ENCODE measurements at regions not wholly inside any gene's neighbourhood (a gene's known extent, or its start where the extent isn't known, plus 50 kb on each side); places are given as distances from the start of the nearest gene placed in this dataset.

DNA sequence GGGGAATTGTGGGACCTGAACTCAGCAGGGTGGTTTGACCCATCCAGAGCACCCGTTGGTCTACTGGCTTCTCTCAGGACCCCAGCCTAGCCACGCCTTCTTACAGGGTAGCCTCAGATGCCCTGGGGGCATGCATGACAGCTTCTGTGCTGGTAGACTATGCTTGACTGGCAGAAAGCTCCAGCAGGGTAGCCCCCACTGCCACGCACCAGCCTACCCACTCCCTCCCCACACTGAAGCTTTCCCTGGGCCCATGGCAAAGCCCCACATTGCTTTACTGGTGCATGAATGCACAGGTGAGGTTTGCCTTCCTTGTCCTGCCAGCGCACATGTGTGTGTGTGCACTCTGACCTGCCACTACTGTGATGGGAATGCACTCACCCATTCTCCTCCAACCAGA is 772.2 kb downstream of the LRFN5 start:
- TF ChIP-seq, protein P1, sequence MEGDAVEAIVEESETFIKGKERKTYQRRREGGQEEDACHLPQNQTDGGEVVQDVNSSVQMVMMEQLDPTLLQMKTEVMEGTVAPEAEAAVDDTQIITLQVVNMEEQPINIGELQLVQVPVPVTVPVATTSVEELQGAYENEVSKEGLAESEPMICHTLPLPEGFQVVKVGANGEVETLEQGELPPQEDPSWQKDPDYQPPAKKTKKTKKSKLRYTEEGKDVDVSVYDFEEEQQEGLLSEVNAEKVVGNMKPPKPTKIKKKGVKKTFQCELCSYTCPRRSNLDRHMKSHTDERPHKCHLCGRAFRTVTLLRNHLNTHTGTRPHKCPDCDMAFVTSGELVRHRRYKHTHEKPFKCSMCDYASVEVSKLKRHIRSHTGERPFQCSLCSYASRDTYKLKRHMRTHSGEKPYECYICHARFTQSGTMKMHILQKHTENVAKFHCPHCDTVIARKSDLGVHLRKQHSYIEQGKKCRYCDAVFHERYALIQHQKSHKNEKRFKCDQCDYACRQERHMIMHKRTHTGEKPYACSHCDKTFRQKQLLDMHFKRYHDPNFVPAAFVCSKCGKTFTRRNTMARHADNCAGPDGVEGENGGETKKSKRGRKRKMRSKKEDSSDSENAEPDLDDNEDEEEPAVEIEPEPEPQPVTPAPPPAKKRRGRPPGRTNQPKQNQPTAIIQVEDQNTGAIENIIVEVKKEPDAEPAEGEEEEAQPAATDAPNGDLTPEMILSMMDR (IDR thresholded peaks at IDR 0.05) = no peak
- TF ChIP-seq POLR2A (IDR thresholded peaks at IDR 0.05) = no peak
